ENCODE measurements at regions not wholly inside any gene's neighbourhood (a gene's known extent, or its start where the extent isn't known, plus 50 kb on each side); places are given as distances from the start of the nearest gene placed in this dataset.

DNA sequence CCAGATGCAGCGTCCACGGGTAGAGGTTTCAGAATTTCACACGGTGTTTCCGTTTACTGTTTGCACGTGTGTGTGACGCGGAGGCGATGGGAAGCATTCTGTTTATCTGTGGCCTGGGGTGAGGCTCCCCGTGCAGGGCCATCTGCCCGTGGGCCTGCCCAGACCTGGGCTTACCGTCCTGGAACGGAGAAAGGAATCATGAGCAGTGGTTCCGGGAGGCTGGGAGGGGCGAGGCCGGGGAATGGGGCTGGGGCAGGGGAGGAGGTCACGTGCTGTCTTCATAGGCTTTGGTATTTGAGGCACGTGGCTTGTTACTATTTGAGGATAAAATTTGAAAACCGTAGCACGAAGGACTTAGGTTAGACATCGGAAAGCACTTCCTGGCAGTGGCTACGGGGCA is 77.9 kb downstream of the RTP5 start (continued):
- TF ChIP-seq, protein P1, sequence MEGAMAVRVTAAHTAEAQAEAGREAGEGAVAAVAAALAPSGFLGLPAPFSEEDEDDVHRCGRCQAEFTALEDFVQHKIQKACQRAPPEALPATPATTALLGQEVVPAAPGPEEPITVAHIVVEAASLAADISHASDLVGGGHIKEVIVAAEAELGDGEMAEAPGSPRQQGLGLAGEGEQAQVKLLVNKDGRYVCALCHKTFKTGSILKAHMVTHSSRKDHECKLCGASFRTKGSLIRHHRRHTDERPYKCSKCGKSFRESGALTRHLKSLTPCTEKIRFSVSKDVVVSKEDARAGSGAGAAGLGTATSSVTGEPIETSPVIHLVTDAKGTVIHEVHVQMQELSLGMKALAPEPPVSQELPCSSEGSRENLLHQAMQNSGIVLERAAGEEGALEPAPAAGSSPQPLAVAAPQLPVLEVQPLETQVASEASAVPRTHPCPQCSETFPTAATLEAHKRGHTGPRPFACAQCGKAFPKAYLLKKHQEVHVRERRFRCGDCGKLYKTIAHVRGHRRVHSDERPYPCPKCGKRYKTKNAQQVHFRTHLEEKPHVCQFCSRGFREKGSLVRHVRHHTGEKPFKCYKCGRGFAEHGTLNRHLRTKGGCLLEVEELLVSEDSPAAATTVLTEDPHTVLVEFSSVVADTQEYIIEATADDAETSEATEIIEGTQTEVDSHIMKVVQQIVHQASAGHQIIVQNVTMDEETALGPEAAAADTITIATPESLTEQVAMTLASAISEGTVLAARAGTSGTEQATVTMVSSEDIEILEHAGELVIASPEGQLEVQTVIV (IDR thresholded peaks at IDR 0.05; ENCODE audit: borderline replicate concordance, partially characterized antibody): no peak

DNA sequence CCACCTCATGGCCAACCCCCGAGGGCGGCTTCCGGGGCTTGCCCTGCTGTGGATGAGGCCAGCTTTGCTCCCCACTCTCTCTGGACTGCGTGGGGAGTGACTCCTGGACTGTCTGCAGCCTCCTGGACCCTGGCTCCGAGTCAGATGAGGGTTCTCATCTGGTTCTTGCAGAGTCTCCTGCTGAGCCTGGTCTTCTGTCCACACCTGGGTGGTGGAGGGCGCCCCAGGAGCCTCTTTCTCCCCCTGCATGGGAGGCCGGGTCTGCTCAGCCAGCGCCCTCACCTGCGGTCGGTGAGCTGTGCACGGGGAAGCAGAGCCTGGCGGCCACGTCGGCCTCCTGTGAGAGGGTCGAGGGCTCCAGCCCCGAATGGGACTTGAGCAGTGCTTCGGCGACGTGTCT is 78.3 kb downstream of the RTP5 start:
- SMC1A ChIA-PET (ENCODE audit: uncharacterized antibody, unreplicated experiment): no interaction called here
- RAD21 ChIA-PET (ENCODE audit: unreplicated experiment): no interaction called here
- in situ Hi-C loops (cut with MboI) (no loop called here), intact Hi-C loops (cut with micrococcal nuclease; ENCODE audit: unreplicated experiment) (no loop called here)
- H3K27me3 ChIP-seq (replicated peaks in 1 of 2; ENCODE audit: control insufficient read depth in 2 of 2, insufficient read depth in 2 of 2, low read length in 1 of 2): no peaks in the 10 kb centered on the region
- no peaks in the 10 kb centered on the region for H3K36me3 ChIP-seq (ENCODE audit: control insufficient read depth in 2 of 2, insufficient read depth in 2 of 2, low read length in 1 of 2)
- H3K4me3 ChIP-seq: no peak overlapping the region
- FAIRE-seq: no peak
- H2AFZ ChIP-seq (ENCODE audit: control insufficient read depth, low read depth, low read length): no peak overlapping the region
- 77% methylated on average over 19 of the region's 19 CpGs for WGBS (ENCODE audit: insufficient coverage, insufficient replicate concordance, low lambda C conversion rate, missing lambda C conversion rate)
- no peak overlapping the region for H3K4me2 ChIP-seq (ENCODE audit: control insufficient read depth, insufficient read depth)
- no peak for ATAC-seq
- TF ChIP-seq RUNX3 (IDR thresholded peaks at IDR 0.05; ENCODE audit: low read length): no peak
- TF ChIP-seq, protein P2, sequence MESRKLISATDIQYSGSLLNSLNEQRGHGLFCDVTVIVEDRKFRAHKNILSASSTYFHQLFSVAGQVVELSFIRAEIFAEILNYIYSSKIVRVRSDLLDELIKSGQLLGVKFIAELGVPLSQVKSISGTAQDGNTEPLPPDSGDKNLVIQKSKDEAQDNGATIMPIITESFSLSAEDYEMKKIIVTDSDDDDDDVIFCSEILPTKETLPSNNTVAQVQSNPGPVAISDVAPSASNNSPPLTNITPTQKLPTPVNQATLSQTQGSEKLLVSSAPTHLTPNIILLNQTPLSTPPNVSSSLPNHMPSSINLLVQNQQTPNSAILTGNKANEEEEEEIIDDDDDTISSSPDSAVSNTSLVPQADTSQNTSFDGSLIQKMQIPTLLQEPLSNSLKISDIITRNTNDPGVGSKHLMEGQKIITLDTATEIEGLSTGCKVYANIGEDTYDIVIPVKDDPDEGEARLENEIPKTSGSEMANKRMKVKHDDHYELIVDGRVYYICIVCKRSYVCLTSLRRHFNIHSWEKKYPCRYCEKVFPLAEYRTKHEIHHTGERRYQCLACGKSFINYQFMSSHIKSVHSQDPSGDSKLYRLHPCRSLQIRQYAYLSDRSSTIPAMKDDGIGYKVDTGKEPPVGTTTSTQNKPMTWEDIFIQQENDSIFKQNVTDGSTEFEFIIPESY (IDR thresholded peaks at IDR 0.05): no peak
- TF ChIP-seq RCOR1 (conservative IDR thresholded peaks at IDR 0.05; ENCODE audit: low read depth, low read length): no peak
- no peak for TF ChIP-seq ZNF274 (IDR thresholded peaks at IDR 0.05; ENCODE audit: insufficient read depth, insufficient read length)
- no peak for TF ChIP-seq TCF12 (IDR thresholded peaks at IDR 0.05; ENCODE audit: low read depth, low read length)
- TF ChIP-seq PML (IDR thresholded peaks at IDR 0.05; ENCODE audit: low read length): no peak
- TF ChIP-seq NFXL1 (IDR thresholded peaks at IDR 0.05; ENCODE audit: borderline replicate concordance): no peak
- no peak for TF ChIP-seq HDAC6 (IDR thresholded peaks at IDR 0.05; ENCODE audit: unreplicated experiment)
- no peak for TF ChIP-seq YBX1 (IDR thresholded peaks at IDR 0.05)
- TF ChIP-seq NR2C2 (IDR thresholded peaks at IDR 0.05; ENCODE audit: borderline replicate concordance, control insufficient read depth, insufficient read length, low read depth): no peak
- TF ChIP-seq MYC (IDR thresholded peaks at IDR 0.05; ENCODE audit: insufficient read depth, insufficient read length, insufficient replicate concordance, low read length, severe bottlenecking): no peak
- H4K20me1 ChIP-seq (ENCODE audit: control insufficient read depth, insufficient read depth): no peaks in the 10 kb centered on the region
- no TSS peak for BruUV-seq (replicated peaks)
- no peaks in the 10 kb centered on the region for H3K4me1 ChIP-seq (ENCODE audit: control insufficient read depth, insufficient read depth, low read length)
- no peak overlapping the region for H3K9ac ChIP-seq (ENCODE audit: control insufficient read depth, insufficient read depth, low read length)
- DNase-seq (ENCODE audit: low read depth, low spot score): no peak
- CTCF ChIA-PET: no interaction called here
- POLR2A ChIA-PET: no interaction called here
- no peak overlapping the region for H3K27ac ChIP-seq (ENCODE audit: control insufficient read depth, insufficient read depth)
- no peaks in the 10 kb centered on the region for H3K79me2 ChIP-seq (ENCODE audit: control insufficient read depth, insufficient read depth, low read length)
- no peaks in the 10 kb centered on the region; the same call in 2 of the 3 replicates for H3K9me3 ChIP-seq (replicated peaks; ENCODE audit: control insufficient read depth, insufficient read depth, low read length)
